HEK293T (cell line): ENCODE measurements at regions not wholly inside any gene's neighbourhood (a gene's known extent, or its start where the extent isn't known, plus 50 kb on each side); places are given as distances from the start of the nearest gene placed in this dataset.

Experiments
- CTCF ChIA-PET: fragments of 350-600 bp; formaldehyde crosslinking; extraction: SDS; loops from one replicate; lab custom pipeline; 2021; ENCODE audit warnings: antibody characterized with exemption, inconsistent platforms; lab: Yijun Ruan, JAX
- POLR2A ChIA-PET: fragments of 350-600 bp; formaldehyde crosslinking; extraction: SDS; loops from one replicate; lab custom pipeline; 2020; ENCODE audit warnings: antibody characterized with exemption, inconsistent platforms; lab: Yijun Ruan, JAX
- DNase-seq: peaks from one replicate; pipeline ENCODE4 v3.0.0; 2012; ENCODE audit warnings: mixed read lengths; ENCODE audit errors: extremely low spot score
- ARNT ChIP-seq: fragments of 450-650 bp; IDR thresholded peaks from 2 replicates; pipeline ENCODE4 v1.6.1; 2017; ENCODE audit warnings: mild to moderate bottlenecking
- BHLHE40 ChIP-seq: fragments of 450-650 bp; IDR thresholded peaks from 2 replicates; pipeline ENCODE4 v1.6.1; 2016; ENCODE audit warnings: mild to moderate bottlenecking, moderate library complexity, borderline replicate concordance
- CTBP1 ChIP-seq: fragments of 450-650 bp; IDR thresholded peaks from 2 replicates; pipeline ENCODE4 v1.6.1; 2016; ENCODE audit warnings: borderline replicate concordance
- ELF4 ChIP-seq: fragments of 450-650 bp; IDR thresholded peaks from 2 replicates; pipeline ENCODE4 v1.6.1; 2017; ENCODE audit warnings: antibody characterized with exemption
- FOXA1 ChIP-seq: fragments of 450-650 bp; IDR thresholded peaks from 2 replicates; pipeline ENCODE4 v1.6.1; 2016; ENCODE audit warnings: mild to moderate bottlenecking
- FOXK2 ChIP-seq: fragments of 450-650 bp; IDR thresholded peaks from 2 replicates; pipeline ENCODE4 v1.6.1; 2016; ENCODE audit warnings: mild to moderate bottlenecking
- FOXM1 ChIP-seq: fragments of 450-650 bp; IDR thresholded peaks from 2 replicates; pipeline ENCODE4 v1.6.1; 2017; ENCODE audit warnings: mild to moderate bottlenecking, borderline replicate concordance
- HDGF ChIP-seq: fragments of 450-650 bp; IDR thresholded peaks from 2 replicates; pipeline ENCODE4 v1.6.1; 2017; ENCODE audit warnings: antibody characterized with exemption, borderline replicate concordance
- L3MBTL2 ChIP-seq: fragments of 450-650 bp; conservative IDR thresholded peaks from 2 replicates; pipeline ENCODE4 v1.6.1; 2016; ENCODE audit warnings: mild to moderate bottlenecking
- LEF1 ChIP-seq: fragments of 450-650 bp; IDR thresholded peaks from 2 replicates; pipeline ENCODE4 v1.6.1; 2017; ENCODE audit warnings: mild to moderate bottlenecking, borderline replicate concordance
- NFRKB ChIP-seq: fragments of 450-650 bp; IDR thresholded peaks from 2 replicates; pipeline ENCODE4 v1.6.1; 2016; ENCODE audit warnings: mild to moderate bottlenecking, moderate library complexity
- SP1 ChIP-seq: fragments of 450-650 bp; IDR thresholded peaks from 2 replicates; pipeline ENCODE4 v1.6.1; 2017
- SUZ12 ChIP-seq: fragments of 450-650 bp; IDR thresholded peaks from 2 replicates; pipeline ENCODE4 v1.6.1; 2016; ENCODE audit warnings: mild to moderate bottlenecking
- TARDBP ChIP-seq: fragments of 450-650 bp; IDR thresholded peaks from 2 replicates; pipeline ENCODE4 v1.6.1; 2016
- ZNF384 ChIP-seq: fragments of 450-650 bp; IDR thresholded peaks from 2 replicates; pipeline ENCODE4 v1.6.1; 2016
- TF ChIP-seq, protein P1 (sequence below): fragments of 450-650 bp; IDR thresholded peaks from 2 replicates; pipeline ENCODE4 v1.6.1; 2016

DNA sequence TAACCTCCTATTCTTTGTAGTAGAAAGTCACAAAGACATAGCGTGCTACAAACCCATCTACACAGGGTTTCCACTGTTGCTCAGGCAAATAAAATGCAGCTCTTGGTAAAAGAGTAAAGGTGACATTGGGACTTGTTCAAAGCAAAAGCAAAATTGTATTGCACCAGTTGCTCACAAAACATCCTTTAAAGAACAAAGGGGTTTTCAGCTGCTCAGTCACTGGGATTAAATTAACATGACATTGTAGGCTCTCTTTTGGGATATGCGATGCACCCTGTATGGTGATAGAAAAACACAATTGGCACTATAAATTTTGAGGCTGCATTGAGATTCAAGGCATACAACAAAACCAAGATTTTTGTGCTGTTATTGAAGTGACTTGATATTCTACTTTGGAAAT, 447.3 kb upstream of the CNTN3 start:
- ChIA-PET CTCF (no interaction called here), POLR2A (no interaction called here)
- DNase-seq, result no peak
- TF ChIP-seq TARDBP, result no peak
- TF ChIP-seq FOXM1, result no peak
- TF ChIP-seq CTBP1, result no peak
- TF ChIP-seq FOXK2, result no peak
- no peak for TF ChIP-seq SUZ12
- TF ChIP-seq, protein P1, sequence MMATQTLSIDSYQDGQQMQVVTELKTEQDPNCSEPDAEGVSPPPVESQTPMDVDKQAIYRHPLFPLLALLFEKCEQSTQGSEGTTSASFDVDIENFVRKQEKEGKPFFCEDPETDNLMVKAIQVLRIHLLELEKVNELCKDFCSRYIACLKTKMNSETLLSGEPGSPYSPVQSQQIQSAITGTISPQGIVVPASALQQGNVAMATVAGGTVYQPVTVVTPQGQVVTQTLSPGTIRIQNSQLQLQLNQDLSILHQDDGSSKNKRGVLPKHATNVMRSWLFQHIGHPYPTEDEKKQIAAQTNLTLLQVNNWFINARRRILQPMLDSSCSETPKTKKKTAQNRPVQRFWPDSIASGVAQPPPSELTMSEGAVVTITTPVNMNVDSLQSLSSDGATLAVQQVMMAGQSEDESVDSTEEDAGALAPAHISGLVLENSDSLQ, result no peak
- no peak for TF ChIP-seq HDGF
- TF ChIP-seq NFRKB, result no peak

DNA sequence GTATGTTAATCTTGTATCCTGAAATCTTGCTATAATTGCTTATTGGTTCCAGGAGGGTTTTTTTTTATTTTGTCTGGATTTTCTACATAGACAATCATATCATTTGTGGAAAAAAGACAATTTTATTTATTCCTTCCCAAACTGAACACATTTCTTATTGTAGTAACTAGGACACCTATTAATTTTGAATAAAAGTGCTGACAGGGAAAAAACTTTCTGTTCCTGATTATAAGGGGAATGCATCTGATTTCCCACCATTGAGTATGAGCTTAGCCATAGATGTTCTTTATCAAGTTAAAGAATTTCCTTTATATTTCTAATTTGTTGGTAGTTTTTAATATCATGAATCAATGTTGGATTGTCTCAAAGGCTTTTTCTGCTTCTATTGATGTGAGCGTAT, 460.7 kb upstream of the CNTN3 start:
- no peak for DNase-seq
- POLR2A ChIA-PET, result no interaction called here
- CTCF ChIA-PET, result no interaction called here
- TF ChIP-seq NFRKB (no peak), BHLHE40 (no peak), CTBP1 (no peak), ELF4 (no peak), TARDBP (no peak), FOXK2 (no peak), L3MBTL2 (no peak), SUZ12 (no peak), SP1 (no peak)

DNA sequence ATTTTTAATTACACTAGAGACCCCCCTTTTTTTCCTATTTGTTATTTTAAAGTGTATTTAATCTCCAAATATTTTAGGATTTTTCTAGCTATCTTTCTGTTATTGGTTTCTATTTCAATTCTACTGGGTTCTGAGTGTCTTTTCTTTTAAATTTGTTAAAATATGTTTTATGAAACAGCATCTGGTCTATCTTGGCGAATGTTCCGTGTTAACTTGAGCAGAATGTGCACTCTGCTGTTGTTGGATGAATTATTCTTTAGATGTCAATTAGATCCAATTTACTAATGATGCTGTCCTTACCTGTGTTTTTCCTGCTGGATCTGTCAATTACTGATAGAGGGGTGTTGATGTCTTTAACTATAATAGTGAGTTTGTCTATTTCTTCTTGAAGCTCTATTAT, 462.0 kb upstream of the CNTN3 start:
- no peak for DNase-seq
- ChIA-PET POLR2A (no interaction called here), CTCF (no interaction called here)
- TF ChIP-seq FOXM1 (no peak), FOXK2 (no peak), SUZ12 (no peak), BHLHE40 (no peak), ARNT (no peak), ZNF384 (no peak), LEF1 (no peak), SP1 (no peak), CTBP1 (no peak), TARDBP (no peak), FOXA1 (no peak), HDGF (no peak), L3MBTL2 (no peak)
- TF ChIP-seq, protein P1, result no peak

DNA sequence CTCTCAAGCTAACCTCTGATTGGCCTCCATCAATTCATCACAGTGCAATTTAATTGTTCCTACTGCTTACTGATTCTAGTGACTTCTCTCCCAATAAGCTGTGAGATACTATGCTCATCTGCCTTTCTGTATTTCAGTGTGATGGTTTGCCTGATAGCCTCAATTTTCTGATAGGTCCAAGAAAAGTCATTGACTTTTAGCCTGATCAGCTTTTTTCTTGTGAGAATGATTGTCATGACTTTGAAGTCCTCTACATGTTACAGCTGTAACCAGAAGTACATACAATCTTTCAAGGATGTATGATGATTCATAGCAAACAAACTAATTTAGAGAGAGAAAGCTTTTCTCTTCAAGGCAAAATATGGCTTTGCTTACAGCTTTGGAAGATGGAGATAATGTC, 463.8 kb upstream of the CNTN3 start:
- POLR2A ChIA-PET, result no interaction called here
- TF ChIP-seq TARDBP (no peak), LEF1 (no peak), ARNT (no peak), FOXK2 (no peak), SUZ12 (no peak), CTBP1 (no peak), HDGF (no peak), L3MBTL2 (no peak), NFRKB (no peak), BHLHE40 (no peak), ELF4 (no peak), FOXM1 (no peak), FOXA1 (no peak), SP1 (no peak), ZNF384 (no peak)
- TF ChIP-seq, protein P1, result no peak
- CTCF ChIA-PET, result no interaction called here
- no peak for DNase-seq

DNA sequence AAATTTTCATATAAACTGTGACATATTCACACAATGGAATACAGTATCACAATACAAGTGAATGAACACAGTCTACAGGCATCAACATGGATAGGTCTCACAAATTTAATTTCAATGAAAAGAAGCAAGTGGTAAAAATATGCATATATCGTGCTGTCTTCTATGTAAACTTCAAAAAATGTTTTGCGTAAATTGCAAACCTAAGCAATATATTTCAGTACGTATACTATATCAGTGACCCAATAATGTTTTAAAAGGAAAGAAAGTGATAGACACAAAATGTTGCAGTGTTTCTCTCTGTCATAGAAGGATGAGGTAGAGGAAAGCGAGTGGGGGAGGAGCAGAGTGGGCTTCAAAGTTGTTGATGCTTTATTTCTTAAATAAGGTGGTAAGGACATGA, 468.4 kb upstream of the CNTN3 start:
- ChIA-PET POLR2A (no interaction called here), CTCF (no interaction called here)
- TF ChIP-seq CTBP1 (no peak), FOXK2 (no peak), ARNT (no peak), L3MBTL2 (no peak), FOXM1 (no peak), FOXA1 (no peak), NFRKB (no peak), SUZ12 (no peak), ELF4 (no peak), SP1 (no peak), HDGF (no peak), ZNF384 (no peak), LEF1 (no peak), TARDBP (no peak)
- TF ChIP-seq, protein P1, result no peak
- DNase-seq, result no peak

DNA sequence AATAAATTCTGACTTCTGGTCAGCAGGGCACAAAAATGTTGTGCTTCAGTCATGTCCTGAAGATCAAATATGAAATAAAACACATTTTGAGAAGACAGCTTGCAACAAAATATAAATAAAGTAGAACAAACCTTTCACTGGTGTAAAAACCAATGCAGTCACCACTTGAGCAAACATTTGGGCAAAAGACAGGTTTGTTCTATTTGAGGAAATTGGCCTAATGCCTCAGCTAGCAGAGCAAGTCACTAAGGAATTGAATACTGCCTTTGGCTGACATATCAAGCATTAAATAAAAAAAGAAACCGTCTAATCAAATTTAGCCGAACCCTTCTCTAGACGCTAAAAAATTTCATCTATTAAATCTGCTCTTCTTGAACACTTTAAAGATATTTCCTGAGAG, 475.4 kb upstream of the CNTN3 start:
- ChIA-PET CTCF (no interaction called here), POLR2A (no interaction called here)
- TF ChIP-seq ARNT (no peak), NFRKB (no peak), LEF1 (no peak), FOXM1 (no peak), CTBP1 (no peak), SUZ12 (no peak), BHLHE40 (no peak), FOXA1 (no peak), ELF4 (no peak), HDGF (no peak)
- TF ChIP-seq, protein P1, result no peak

More for the DNA sequence above, 475.4 kb upstream of the CNTN3 start:
- no peak for DNase-seq
